ENCODE measurements at regions not wholly inside any gene's neighbourhood (a gene's known extent, or its start where the extent isn't known, plus 50 kb on each side); places are given as distances from the start of the nearest gene placed in this dataset.
"Not testable (repeated sequence)": the region's sequence is repeated elsewhere in the genome, so short reads cannot be mapped to it uniquely, and the experiment has no call there.

DNA sequence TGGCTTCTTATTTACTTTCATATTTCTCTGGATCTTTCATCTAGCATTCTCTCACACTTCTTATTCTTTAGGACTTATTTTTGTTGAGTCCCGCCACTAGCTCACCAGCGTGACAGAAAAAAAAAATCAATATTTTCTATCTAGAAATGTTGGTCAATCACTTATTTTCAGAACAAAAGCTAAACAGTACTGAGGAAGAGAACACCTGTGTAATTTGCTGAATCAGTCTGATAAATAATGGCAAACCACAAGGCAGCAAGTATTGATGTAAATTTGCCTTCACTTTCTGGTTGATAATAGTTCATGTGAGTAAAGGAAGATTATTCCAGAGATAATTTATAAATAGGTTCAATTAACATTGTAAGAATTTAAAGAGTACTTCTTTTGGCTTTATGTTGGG lies 179.2 kb downstream of the BCHE start:
- Histone ChIP-seq H4K20me1 (ENCODE audit: control insufficient read depth, extremely low read depth, insufficient read depth, low read length) (no peaks in the 10 kb centered on the region), H3K4me1 (ENCODE audit: control insufficient read depth, extremely low read depth, insufficient read depth, low read length) (no peaks in the 10 kb centered on the region), H3K27ac (ENCODE audit: control insufficient read depth, insufficient read depth, low read length) (no peak overlapping the region), H3K79me2 (ENCODE audit: control insufficient read depth, insufficient read depth, low read length) (no peaks in the 10 kb centered on the region), H3K9me1 (ENCODE audit: control insufficient read depth, extremely low read depth, insufficient read depth, low read length) (no peaks in the 10 kb centered on the region), H3K9ac (ENCODE audit: control insufficient read depth, extremely low read depth, insufficient read depth, low read length) (no peak overlapping the region), H2AFZ (ENCODE audit: control insufficient read depth, low read length) (no peak overlapping the region), H3K36me3 (ENCODE audit: control insufficient read depth in 2 of 2, extremely low read depth in 1 of 2, insufficient read depth in 2 of 2, low read length in 2 of 2) (no peaks in the 10 kb centered on the region), H3K27me3 (ENCODE audit: control insufficient read depth, extremely low read depth, insufficient read depth, low read length) (no peaks in the 10 kb centered on the region), H3K4me3 (ENCODE audit: control insufficient read depth in 2 of 3, extremely low read depth in 1 of 3, insufficient read depth in 2 of 3, low read depth in 1 of 3, low read length in 3 of 3) (no peak overlapping the region), H3K9me3 (ENCODE audit: control insufficient read depth, low read depth, low read length) (no peaks in the 10 kb centered on the region), H3K4me2 (ENCODE audit: control insufficient read depth, extremely low read depth, insufficient read depth, low read depth, low read length) (no peak overlapping the region)
- TF ChIP-seq, protein P1, sequence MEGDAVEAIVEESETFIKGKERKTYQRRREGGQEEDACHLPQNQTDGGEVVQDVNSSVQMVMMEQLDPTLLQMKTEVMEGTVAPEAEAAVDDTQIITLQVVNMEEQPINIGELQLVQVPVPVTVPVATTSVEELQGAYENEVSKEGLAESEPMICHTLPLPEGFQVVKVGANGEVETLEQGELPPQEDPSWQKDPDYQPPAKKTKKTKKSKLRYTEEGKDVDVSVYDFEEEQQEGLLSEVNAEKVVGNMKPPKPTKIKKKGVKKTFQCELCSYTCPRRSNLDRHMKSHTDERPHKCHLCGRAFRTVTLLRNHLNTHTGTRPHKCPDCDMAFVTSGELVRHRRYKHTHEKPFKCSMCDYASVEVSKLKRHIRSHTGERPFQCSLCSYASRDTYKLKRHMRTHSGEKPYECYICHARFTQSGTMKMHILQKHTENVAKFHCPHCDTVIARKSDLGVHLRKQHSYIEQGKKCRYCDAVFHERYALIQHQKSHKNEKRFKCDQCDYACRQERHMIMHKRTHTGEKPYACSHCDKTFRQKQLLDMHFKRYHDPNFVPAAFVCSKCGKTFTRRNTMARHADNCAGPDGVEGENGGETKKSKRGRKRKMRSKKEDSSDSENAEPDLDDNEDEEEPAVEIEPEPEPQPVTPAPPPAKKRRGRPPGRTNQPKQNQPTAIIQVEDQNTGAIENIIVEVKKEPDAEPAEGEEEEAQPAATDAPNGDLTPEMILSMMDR (optimal IDR thresholded peaks at IDR 0.05 in 1 of 3, IDR thresholded peaks at IDR 0.05 in 1 of 3, conservative IDR thresholded peaks at IDR 0.05 in 1 of 3; ENCODE audit: extremely low read depth in 1 of 3, insufficient read depth in 2 of 3, low read length in 3 of 3): no peak
- TF ChIP-seq EZH2 (IDR thresholded peaks at IDR 0.05; ENCODE audit: low read length): no peak
- DNase-seq (ENCODE audit: low read depth, low spot score) (no peak), FAIRE-seq (no peak)
- dilution Hi-C loops (cut with MboI; ENCODE audit: extremely low pct_ligation_motif_present, low sequenced_read_pairs): no loop called here

DNA sequence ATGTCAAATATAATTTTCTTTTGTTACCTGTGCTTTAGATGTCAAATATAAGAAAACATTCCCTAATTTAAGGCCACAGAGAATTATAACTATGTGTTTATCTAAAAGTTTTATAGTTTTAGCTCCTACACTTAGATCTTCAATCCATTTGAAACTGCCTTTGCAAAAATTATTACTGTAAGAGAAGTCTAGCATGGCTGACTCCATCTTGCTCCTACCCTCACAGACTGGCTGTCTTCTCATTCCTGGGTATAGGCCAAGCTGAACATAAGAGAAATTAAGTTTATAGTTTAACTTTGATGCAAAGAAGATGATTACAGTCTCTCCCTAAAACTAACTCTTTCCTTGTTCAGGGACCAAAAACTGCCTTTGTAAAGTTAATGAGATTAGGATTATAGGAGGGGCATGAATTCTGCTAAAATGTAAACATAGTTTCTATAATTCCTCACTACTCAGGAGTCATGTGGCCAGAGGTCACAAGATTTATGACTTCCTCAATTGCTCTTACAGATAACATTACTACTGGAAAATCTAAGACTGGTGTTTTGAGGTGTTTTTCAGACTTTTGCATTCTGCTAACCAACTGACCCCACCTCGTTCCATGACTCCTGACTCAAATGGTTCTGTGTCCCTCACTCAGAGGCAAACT lies 184.0 kb downstream of the BCHE start:
- Histone ChIP-seq H3K27me3 (ENCODE audit: control insufficient read depth, extremely low read depth, insufficient read depth, low read length) (no peaks in the 10 kb centered on the region), H3K9me1 (ENCODE audit: control insufficient read depth, extremely low read depth, insufficient read depth, low read length) (no peaks in the 10 kb centered on the region), H2AFZ (ENCODE audit: control insufficient read depth, low read length) (no peak overlapping the region), H4K20me1 (ENCODE audit: control insufficient read depth, extremely low read depth, insufficient read depth, low read length) (no peaks in the 10 kb centered on the region), H3K79me2 (ENCODE audit: control insufficient read depth, insufficient read depth, low read length) (no peaks in the 10 kb centered on the region), H3K4me2 (ENCODE audit: control insufficient read depth, extremely low read depth, insufficient read depth, low read depth, low read length) (no peak overlapping the region), H3K36me3 (ENCODE audit: control insufficient read depth in 2 of 2, extremely low read depth in 1 of 2, insufficient read depth in 2 of 2, low read length in 2 of 2) (no peaks in the 10 kb centered on the region), H3K9ac (ENCODE audit: control insufficient read depth, extremely low read depth, insufficient read depth, low read length) (no peak overlapping the region), H3K4me3 (ENCODE audit: control insufficient read depth in 2 of 3, extremely low read depth in 1 of 3, insufficient read depth in 2 of 3, low read depth in 1 of 3, low read length in 3 of 3) (no peak overlapping the region), H3K9me3 (ENCODE audit: control insufficient read depth, low read depth, low read length) (no peaks in the 10 kb centered on the region), H3K4me1 (ENCODE audit: control insufficient read depth, extremely low read depth, insufficient read depth, low read length) (no peaks in the 10 kb centered on the region), H3K27ac (ENCODE audit: control insufficient read depth, insufficient read depth, low read length) (no peak overlapping the region)
- DNase-seq (ENCODE audit: low read depth, low spot score) (no peak), FAIRE-seq (no peak)
- no peak for TF ChIP-seq EZH2 (IDR thresholded peaks at IDR 0.05; ENCODE audit: low read length)
- TF ChIP-seq, protein P1 (optimal IDR thresholded peaks at IDR 0.05 in 1 of 3, IDR thresholded peaks at IDR 0.05 in 1 of 3, conservative IDR thresholded peaks at IDR 0.05 in 1 of 3; ENCODE audit: extremely low read depth in 1 of 3, insufficient read depth in 2 of 3, low read length in 3 of 3): no peak
- dilution Hi-C loops (cut with MboI; ENCODE audit: extremely low pct_ligation_motif_present, low sequenced_read_pairs): no loop called here

DNA sequence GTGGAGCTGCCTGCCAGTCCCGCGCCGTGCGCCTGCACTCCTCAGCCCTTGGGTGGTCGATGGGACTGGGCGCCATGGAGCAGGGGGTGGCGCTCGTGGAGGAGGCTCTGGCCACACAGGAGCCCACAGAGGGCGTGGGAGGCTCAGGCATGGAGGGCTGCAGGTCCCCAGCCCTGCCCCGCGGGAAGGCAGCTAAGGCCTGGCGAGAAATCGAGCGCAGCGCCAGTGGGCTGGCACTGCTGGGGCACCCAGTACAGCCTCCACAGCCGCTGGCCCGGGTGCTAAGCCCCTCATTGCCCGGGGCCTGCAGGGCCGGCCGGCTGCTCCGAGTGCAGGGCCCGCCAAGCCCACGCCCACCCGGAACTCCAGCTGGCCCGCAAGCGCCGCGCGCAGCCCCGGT lies 187.9 kb downstream of the BCHE start:
- H3K79me2 ChIP-seq (ENCODE audit: control insufficient read depth, insufficient read depth, low read length); H3K4me3 ChIP-seq (ENCODE audit: control insufficient read depth in 2 of 3, extremely low read depth in 1 of 3, insufficient read depth in 2 of 3, low read depth in 1 of 3, low read length in 3 of 3); FAIRE-seq; H3K4me2 ChIP-seq (ENCODE audit: control insufficient read depth, extremely low read depth, insufficient read depth, low read depth, low read length); H2AFZ ChIP-seq (ENCODE audit: control insufficient read depth, low read length); H3K9me1 ChIP-seq (ENCODE audit: control insufficient read depth, extremely low read depth, insufficient read depth, low read length); H3K27ac ChIP-seq (ENCODE audit: control insufficient read depth, insufficient read depth, low read length); dilution Hi-C loops (cut with MboI; ENCODE audit: extremely low pct_ligation_motif_present, low sequenced_read_pairs); H3K36me3 ChIP-seq (ENCODE audit: control insufficient read depth in 2 of 2, extremely low read depth in 1 of 2, insufficient read depth in 2 of 2, low read length in 2 of 2); H3K27me3 ChIP-seq (ENCODE audit: control insufficient read depth, extremely low read depth, insufficient read depth, low read length); H3K4me1 ChIP-seq (ENCODE audit: control insufficient read depth, extremely low read depth, insufficient read depth, low read length); DNase-seq (ENCODE audit: low read depth, low spot score); H3K9ac ChIP-seq (ENCODE audit: control insufficient read depth, extremely low read depth, insufficient read depth, low read length); H4K20me1 ChIP-seq (ENCODE audit: control insufficient read depth, extremely low read depth, insufficient read depth, low read length); H3K9me3 ChIP-seq (ENCODE audit: control insufficient read depth, low read depth, low read length): not testable (repeated sequence)
